Subcutaneous abdominal adipose tissue (tissue), 5 donors: ENCODE measurements at regions not wholly inside any gene's neighbourhood (a gene's known extent, or its start where the extent isn't known, plus 50 kb on each side); places are given as distances from the start of the nearest gene placed in this dataset.

Source experiments
- H3K27ac ChIP-seq: one replicate; pipeline ENCODE4 v1.7.0; 2013; ENCODE audit warnings: low read depth, mild to moderate bottlenecking, inconsistent platforms, low read length, moderate library complexity
- H3K27me3 ChIP-seq, 5 donors: one replicate each; pipeline ENCODE4 v1.7.0; 2013; ENCODE audit warnings: low read length in 5 of 5, inconsistent platforms in 1 of 5; ENCODE audit not compliant: control insufficient read depth in 5 of 5, insufficient read depth in 4 of 5
- H3K36me3 ChIP-seq, 5 donors: one replicate each; pipeline ENCODE4 v1.7.0; 2013; ENCODE audit warnings: low read length in 5 of 5; ENCODE audit not compliant: control insufficient read depth in 5 of 5, insufficient read depth in 5 of 5
- H3K4me1 ChIP-seq, 5 donors: one replicate each; pipeline ENCODE4 v1.7.0; 2013; ENCODE audit warnings: low read length in 5 of 5, mild to moderate bottlenecking in 3 of 5, moderate library complexity in 1 of 5; ENCODE audit not compliant: control insufficient read depth in 5 of 5, insufficient read depth in 5 of 5
- H3K4me3 ChIP-seq, 5 donors: one replicate each; pipeline ENCODE4 v1.7.0; 2013; ENCODE audit warnings: low read length in 5 of 5, low read depth in 1 of 5
- H3K9ac ChIP-seq, 5 donors: one replicate each; pipeline ENCODE4 v1.7.0; 2013; ENCODE audit warnings: low read length in 5 of 5, mild to moderate bottlenecking in 4 of 5, moderate library complexity in 3 of 5
- H3K9me3 ChIP-seq, 5 donors: one replicate each; pipeline ENCODE4 v1.7.0; 2013; ENCODE audit warnings: low read length in 5 of 5; ENCODE audit not compliant: control insufficient read depth in 5 of 5
- donor health status: healthy.
- donor health status: healthy.
- donor health status: healthy.
- donor health status: healthy.
- donor health status: healthy.

DNA sequence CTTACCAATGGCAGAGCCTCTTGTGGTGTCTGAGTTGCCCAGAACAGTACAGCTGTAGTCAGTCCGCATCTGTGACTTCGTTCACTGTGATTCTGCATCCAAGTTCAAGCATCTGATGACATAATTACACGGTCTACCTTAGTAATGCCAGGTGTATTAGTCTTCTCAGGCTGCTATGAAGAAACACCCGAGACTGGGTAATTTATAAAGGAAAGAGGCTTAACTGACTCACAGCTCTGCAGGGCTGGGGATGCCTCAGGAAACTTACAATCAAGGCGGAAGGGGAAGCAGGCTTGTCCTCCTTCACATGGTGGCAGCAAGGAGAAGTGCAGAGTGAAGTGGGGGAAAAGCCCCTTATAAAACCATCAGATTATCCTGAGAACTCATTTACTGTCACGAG, 163.9 kb upstream of the SULF2 start:
- Histone ChIP-seq H3K27me3 (peaks cover 0 to 8% (median 4%) of the 10 kb centered on the region in 5 donors), H3K9me3 (no peaks in the 10 kb centered on the region), H3K4me1 (peaks cover 0 to 20% (median 0%) of the 10 kb centered on the region in 5 donors), H3K4me3 (no peak overlapping the region), H3K27ac (no peak overlapping the region), H3K9ac (no peak overlapping the region), H3K36me3 (no peaks in the 10 kb centered on the region)

GRCh38 chr20:47944682-47945081, 159.4 kb upstream of the SULF2 start:
- no peaks in the 10 kb centered on the region for H3K9me3 ChIP-seq
- peaks cover 0 to 3% (median 0%) of the 10 kb centered on the region in 5 donors for H3K4me1 ChIP-seq
- H3K9ac ChIP-seq = no peak overlapping the region
- no peak overlapping the region for H3K27ac ChIP-seq
- H3K27me3 ChIP-seq = peaks cover 0 to 4% (median under 1%) of the 10 kb centered on the region in 5 donors
- H3K4me3 ChIP-seq = no peak overlapping the region
- H3K36me3 ChIP-seq = no peaks in the 10 kb centered on the region

GRCh38 chr20:47941869-47942268, 156.6 kb upstream of the SULF2 start:
- H3K4me3 ChIP-seq = no peak overlapping the region
- H3K27ac ChIP-seq = no peak overlapping the region
- no peaks in the 10 kb centered on the region for H3K36me3 ChIP-seq
- H3K4me1 ChIP-seq = no peaks in the 10 kb centered on the region
- no peaks in the 10 kb centered on the region for H3K9me3 ChIP-seq
- H3K27me3 ChIP-seq = peaks cover 0 to 5% (median 3%) of the 10 kb centered on the region in 5 donors
- H3K9ac ChIP-seq = no peak overlapping the region

DNA sequence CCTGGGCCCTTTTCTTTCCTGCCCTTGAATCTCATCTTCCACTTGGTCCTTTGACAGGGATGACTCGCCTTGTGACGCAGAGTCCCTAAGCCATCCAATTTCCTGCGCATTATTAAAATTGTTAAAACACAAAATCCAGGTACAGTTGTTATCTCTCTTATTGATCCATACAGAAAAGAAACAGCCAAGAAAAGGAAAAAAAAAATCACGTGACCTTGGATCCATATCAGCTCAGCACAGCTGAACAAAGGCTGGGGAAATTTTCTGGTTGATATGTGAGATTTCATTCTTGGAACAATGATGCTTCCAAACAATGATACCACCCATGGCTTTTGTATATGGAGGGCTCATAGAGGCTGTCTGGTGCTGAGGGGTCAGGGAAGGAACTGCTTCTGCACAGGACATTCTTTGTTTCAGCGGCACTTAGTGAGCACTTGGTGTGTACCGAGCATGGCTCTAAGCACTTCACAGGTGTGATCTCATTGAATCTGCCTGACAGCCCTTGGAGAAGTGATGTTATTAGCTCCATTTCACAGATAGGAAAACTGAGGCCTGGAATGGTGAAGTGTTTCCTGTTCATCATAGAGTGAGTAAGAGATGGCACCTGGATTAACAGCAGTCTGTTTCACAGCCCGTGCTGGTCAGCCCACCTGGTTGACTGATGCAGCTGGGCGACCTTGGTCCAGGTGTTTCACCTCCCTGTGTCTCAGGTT, 155.0 kb upstream of the SULF2 start:
- Histone ChIP-seq H3K4me3 (no peak overlapping the region), H3K9ac (no peak overlapping the region), H3K27me3 (peaks cover 0 to 7% (median 5%) of the 10 kb centered on the region in 5 donors), H3K4me1 (no peaks in the 10 kb centered on the region), H3K27ac (no peak overlapping the region), H3K36me3 (no peaks in the 10 kb centered on the region), H3K9me3 (no peaks in the 10 kb centered on the region)

- H3K27me3 ChIP-seq = peaks cover 0 to 15% (median 5%) of the 10 kb centered on the region in 5 donors
- no peaks in the 10 kb centered on the region for H3K36me3 ChIP-seq
- no peak overlapping the region for H3K4me3 ChIP-seq
- H3K9me3 ChIP-seq = no peaks in the 10 kb centered on the region
- H3K9ac ChIP-seq = no peak overlapping the region
- no peak overlapping the region for H3K27ac ChIP-seq
- no peaks in the 10 kb centered on the region for H3K4me1 ChIP-seq
Measured at GRCh38 chr20:47936612-47937011, 151.3 kb upstream of the SULF2 start.

DNA sequence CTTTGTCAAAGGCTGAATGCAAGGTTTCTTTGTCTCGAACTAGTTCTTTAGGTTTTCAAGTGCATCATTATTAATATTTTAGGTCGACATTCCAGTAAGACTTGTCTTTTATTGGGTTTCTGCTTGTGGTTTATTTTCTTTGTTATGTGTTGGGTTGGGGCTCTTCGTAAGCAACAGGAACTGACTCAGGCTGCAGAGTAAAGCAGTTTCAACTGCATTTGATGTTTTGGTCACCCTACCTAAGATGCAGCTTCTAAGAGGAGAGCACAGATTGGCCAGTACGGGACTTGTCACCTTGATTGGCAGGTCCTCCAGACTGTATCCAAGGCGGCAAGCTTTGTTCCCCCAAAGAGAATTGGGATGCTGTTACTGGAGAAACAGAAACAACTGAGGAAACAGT, 149.5 kb upstream of the SULF2 start:
- no peaks in the 10 kb centered on the region for H3K36me3 ChIP-seq
- H3K4me3 ChIP-seq = no peak overlapping the region

DNA sequence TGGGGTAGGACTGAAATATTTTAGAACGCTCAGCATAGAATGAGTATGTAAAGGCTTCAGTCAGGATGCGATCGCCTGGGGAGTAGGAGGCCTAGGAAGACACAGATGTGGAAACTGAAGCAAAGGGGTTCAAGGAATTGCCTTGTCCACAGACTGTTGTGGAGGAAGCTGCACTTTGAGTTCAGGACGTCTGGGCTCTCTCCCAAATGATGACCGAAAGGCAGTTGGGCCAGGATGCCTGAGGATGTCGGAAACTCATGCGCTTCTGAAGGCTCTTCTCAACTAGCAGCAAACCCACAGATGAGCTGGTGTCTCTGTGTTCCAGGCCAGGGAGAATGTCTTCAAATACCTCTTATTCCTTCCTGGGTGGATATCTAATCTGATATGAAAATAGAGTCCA, 146.2 kb upstream of the SULF2 start:
- Histone ChIP-seq H3K27me3 (peaks cover 0 to 7% (median 2%) of the 10 kb centered on the region in 5 donors), H3K9ac (no peak overlapping the region), H3K4me1 (peaks cover 0 to 4% (median 0%) of the 10 kb centered on the region in 5 donors)

More for the DNA sequence above, 149.5 kb upstream of the SULF2 start:
- Histone ChIP-seq H3K27ac (no peak overlapping the region), H3K9me3 (no peaks in the 10 kb centered on the region), H3K4me1 (peaks cover 0 to under 1% (median 0%) of the 10 kb centered on the region in 5 donors), H3K27me3 (peaks cover 2 to 15% (median 5%) of the 10 kb centered on the region in 5 donors), H3K9ac (no peak overlapping the region)

GRCh38 chr20:47931002-47931401, 145.7 kb upstream of the SULF2 start:
- Histone ChIP-seq H3K27ac (no peak overlapping the region), H3K27me3 (peaks cover 0 to 7% (median 2%) of the 10 kb centered on the region in 5 donors), H3K9me3 (no peaks in the 10 kb centered on the region), H3K4me3 (no peak overlapping the region), H3K4me1 (peaks cover 0 to 4% (median 0%) of the 10 kb centered on the region in 5 donors), H3K36me3 (no peaks in the 10 kb centered on the region), H3K9ac (no peak overlapping the region)

More for the DNA sequence above, 146.2 kb upstream of the SULF2 start:
- no peak overlapping the region for H3K27ac ChIP-seq
- H3K9me3 ChIP-seq = no peaks in the 10 kb centered on the region
- no peak overlapping the region for H3K4me3 ChIP-seq
- no peaks in the 10 kb centered on the region for H3K36me3 ChIP-seq

GRCh38 chr20:47929368-47930115, 144.3 kb upstream of the SULF2 start:
- Histone ChIP-seq H3K36me3 (no peaks in the 10 kb centered on the region), H3K9me3 (no peaks in the 10 kb centered on the region), H3K27me3 (peaks cover 0 to 7% (median 3%) of the 10 kb centered on the region in 5 donors), H3K9ac (no peak overlapping the region), H3K4me3 (no peak overlapping the region), H3K27ac (no peak overlapping the region), H3K4me1 (peaks cover 0 to 4% (median 0%) of the 10 kb centered on the region in 5 donors)

DNA sequence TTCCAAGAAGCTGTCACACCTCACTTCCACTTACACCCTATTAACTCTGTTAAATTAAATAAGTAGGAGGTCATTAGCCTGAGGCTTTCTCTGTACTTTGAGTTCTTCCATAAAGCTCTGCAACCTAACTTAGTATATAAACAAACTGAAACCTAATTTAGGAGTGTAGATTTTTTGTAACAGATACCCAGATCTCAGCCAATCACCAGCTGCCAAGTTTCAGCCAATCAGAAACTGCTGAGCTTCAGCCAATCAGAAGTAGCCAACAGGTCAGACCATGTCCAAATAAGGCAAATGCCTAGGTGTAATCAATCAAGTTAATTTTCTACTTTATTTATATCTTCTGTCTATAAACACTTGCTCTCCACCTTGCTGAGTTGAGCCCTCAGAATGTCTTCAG, 142.7 kb upstream of the SULF2 start:
- H3K9ac ChIP-seq = no peak overlapping the region
- H3K27me3 ChIP-seq = peaks cover 7 to 14% (median 11%) of the 10 kb centered on the region in 5 donors
- peaks cover 0 to 4% (median 0%) of the 10 kb centered on the region in 5 donors for H3K4me1 ChIP-seq
- H3K36me3 ChIP-seq = no peaks in the 10 kb centered on the region
- no peaks in the 10 kb centered on the region for H3K9me3 ChIP-seq
- H3K4me3 ChIP-seq = no peak overlapping the region
- H3K27ac ChIP-seq = no peak overlapping the region
